ENCODE measurements at regions not wholly inside any gene's neighbourhood (a gene's known extent, or its start where the extent isn't known, plus 50 kb on each side); places are given as distances from the start of the nearest gene placed in this dataset.
"Not testable (repeated sequence)": the region's sequence is repeated elsewhere in the genome, so short reads cannot be mapped to it uniquely, and the experiment has no call there.

DNA sequence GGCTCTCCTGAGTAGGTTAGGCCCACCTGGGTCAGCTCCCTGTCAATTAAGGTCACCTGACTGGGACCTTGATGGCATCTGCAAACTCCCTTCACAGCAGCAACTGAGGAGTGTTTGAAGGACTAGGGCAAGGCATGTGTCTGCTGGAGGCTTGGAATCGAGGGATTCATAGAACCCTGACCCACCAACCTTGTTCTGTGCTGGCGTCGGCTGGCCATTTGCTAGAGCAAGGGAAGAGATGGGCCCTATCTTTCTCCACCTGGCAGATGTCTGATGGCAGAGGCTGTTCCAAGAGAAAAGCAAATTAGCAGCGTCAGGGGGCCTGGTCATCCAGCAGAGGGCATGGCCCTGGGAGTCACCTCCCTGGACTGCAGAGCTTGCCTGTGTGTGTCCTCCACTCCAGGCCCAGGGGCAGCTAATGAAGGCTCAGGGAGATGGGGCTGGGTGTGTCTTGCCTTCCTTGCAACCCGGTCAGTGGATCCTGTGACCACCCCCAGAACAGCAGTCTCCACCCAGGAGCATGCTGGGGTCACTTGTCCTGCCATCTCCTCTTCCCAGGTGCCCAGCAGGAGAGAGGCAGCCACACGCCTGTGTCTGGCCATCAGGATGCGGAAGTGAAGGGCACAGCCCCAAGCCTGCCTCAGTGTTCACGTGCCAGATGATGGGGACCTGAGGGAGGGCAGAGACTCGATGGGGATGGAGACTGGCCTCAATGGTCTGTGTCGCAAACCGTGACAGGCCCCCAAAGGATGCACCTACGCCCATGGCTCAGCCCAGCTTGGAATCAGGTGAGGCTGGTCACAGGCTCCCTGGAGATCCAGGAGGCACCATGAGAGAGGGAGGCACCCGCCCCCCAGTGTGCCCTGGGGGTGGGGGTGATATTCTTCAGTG, 53.9 kb downstream of the BARX1 start:
- DNase-seq, result no peak

GRCh38 chr9:93900436-93900819, 54.7 kb downstream of the BARX1 start:
- no peak for DNase-seq

- no peak for DNase-seq
Measured at GRCh38 chr9:93899609-93900435, 55.3 kb downstream of the BARX1 start.

GRCh38 chr9:93898502-93899426, 56.4 kb downstream of the BARX1 start:
- no peak for DNase-seq

DNA sequence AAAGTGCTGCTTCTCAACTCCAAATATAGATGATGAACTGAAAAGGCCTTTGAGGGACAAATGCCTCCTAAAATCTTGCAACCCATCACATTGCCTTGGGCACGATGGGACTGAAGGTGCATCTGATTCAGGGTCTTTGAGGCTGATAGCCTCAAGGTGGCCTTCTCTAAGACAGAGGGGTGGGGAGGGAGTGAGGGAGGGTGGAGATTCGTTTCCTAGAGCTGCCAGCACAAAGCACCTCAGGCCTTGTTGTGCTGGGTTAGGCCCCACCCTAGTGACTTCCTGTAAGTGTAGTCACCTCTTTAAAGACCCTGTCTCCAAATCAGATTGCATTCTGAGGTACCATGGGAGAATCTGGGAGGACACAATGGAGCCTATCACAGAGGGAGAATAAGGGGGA, 57.1 kb downstream of the BARX1 start:
- no peak for DNase-seq

GRCh38 chr9:93897075-93897970, 57.8 kb downstream of the BARX1 start:
- no peak for DNase-seq

DNA sequence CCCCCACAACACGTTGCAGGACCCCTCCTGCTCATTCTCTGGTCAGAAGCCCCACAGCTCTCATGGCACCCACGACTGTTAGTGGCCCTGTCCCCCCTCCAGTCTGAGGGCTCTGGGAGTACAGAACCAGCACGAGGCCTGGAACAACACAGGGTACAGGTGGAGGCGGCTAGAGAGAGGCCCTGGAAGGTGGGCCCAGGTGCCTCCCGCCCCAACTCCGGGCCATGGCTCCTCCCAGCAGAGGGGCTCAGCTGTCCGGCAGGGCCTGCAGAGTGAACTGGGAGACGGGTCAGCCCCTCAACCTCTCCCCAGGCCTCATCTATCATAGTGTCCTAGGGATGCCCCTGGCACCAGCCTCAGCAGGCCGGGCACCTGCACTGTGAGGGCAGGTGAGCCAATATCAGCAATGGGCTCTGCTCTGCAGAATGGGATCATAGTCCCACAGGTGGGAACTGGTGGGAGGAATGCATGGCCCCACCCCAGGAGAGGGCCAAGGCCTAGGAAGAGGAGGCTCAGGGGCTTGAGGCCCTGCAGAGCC, 58.6 kb downstream of the BARX1 start:
- no peak for DNase-seq

GRCh38 chr9:93896093-93896492, 59.1 kb downstream of the BARX1 start:
- DNase-seq, result no peak

DNA sequence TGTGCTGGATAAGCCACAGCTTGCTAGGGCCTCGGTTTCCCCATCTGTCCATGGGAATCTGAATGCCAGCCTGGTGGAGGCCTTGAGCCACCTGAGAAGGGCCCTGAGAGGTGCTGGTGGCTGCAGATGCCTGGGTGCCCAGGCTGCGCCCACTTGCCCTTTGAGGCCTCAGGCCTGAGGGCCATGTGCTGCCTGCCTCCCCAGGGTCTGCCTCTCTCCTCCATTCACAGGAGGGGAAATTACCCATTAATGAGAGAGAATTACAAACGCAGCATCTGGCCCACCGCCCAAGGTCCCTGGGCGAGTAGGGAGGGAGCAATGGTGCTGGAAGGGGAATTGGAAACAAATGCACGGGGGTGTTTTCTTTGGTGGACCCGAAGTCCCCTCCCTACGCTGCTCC, 59.6 kb downstream of the BARX1 start:
- no peak for DNase-seq

- DNase-seq, result no peak
Measured at GRCh38 chr9:93894691-93895079, 60.5 kb downstream of the BARX1 start.

GRCh38 chr9:93893899-93894690, 61.1 kb downstream of the BARX1 start:
- no peak for DNase-seq

DNA sequence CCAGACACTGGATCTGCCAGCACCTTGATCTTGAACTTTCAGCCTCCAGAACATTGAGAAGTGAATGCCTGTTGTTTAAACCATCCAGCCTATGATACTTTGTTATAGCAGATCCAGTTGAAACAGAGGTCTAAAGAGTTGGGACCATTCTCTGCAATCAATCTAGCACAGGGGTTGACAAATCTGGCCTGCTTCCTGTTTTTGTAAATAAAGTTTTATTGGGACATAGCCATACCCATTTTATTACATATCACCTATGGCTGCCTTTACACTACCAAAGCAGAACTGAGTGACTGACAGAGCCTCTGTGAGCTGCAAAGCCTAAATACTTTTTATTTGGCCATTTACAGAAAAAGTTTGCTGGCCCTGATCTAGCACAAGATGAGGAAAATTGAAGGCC, 62.0 kb downstream of the BARX1 start:
- no peak for DNase-seq

GRCh38 chr9:93892748-93893147, 62.4 kb downstream of the BARX1 start:
- no peak for DNase-seq

DNA sequence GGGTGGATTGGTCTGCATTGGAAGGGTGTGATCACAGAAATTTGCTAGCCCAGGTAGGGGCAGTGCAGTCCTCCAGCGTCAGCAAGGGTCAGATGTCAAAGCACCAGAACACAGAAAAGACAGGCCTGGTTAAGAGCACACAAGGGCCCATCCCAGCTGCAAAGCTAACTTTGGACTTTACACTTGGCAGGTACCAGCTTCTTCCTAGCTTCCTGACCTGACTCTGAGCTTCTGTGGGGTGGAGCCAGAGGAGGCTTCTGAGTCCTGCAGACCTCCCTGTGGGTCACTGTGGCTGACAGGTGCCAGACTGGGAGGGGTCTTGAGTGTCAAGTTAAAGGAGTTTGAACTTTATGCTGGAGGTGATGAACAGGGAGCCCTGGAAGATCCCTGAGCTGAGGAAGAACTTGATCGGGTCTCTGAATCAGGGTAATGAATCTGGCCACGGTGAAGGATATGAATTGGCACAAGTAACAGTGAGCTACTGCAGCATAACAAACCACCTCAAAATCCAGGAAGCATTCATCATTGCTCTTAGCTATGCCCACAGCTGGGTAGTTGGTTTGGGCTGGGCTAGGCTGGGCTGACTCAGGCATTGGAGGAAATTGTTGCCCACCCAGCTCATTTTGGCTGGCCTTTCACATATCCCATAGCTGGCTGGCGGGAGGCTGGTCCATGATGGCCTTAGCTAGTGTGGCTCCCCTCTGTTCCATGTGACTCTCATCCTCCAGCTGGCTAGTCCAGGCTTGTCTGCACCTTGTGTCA, 63.4 kb downstream of the BARX1 start:
- DNase-seq, result no peak

- no peak for DNase-seq
Measured at GRCh38 chr9:93891050-93891449, 64.1 kb downstream of the BARX1 start.

DNA sequence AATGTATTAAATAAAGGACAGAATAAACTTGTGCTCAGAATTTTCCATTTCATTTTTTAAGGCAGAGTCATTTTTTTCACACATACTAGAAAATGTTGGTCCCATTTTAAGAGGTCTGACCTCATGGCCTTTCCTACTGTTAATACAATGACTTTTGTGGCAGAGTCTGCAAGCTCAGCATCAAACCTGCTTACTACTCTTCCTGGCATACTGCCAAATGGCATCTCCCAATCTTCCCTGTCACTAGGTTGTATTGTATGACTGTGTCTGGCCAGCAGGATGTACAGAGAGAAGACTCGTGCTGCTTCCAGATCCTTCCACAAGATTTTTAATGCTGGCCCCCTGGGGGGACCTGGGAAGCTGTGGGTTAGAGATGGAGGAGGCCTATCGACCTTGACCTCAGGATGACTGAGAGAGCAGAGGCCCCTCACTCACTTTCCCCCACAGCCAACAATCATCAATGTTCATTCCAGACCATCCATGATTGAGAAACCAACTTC, 64.7 kb downstream of the BARX1 start:
- DNase-seq, result no peak

GRCh38 chr9:93886911-93887310, 68.2 kb downstream of the BARX1 start:
- DNase-seq, result no peak

GRCh38 chr9:93884808-93885207, 70.3 kb downstream of the BARX1 start:
- no peak for DNase-seq

DNA sequence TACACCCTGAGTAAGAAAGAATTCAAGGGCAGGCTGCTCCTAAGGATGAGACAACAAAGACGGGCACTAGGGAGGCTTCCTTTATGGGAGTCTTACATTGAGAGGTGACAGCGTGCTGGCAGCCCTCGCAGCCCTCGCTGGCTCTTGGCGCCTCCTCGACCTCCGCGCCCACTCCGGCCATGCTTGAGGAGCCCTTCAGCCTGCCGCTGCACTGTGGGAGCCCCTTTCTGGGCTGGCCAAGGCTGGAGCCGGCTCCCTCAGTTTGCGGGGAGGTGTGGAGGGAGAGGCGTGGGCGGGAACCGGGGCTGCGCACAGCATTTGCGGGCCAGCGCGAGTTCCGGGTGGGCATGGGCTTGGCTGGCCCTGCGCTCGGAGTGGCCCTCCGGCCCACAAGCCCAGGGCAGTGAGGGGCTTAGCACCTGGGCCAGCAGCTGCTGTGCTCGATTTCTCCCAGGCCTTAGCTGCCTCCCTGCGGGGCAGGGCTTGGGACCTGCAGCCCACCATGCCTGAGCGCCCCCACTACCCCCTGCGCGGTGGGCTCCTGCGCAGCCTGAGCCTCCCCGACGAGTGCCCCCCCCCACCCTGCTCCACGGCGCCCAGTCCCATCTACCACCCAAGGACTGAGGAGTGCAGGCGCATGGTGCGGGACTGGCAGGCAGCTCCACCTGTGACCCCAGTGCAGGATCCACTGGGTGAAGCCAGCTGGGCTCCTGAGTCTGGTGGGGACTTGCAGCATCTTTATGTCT, 75.3 kb downstream of the BARX1 start:
- DNase-seq, result not testable (repeated sequence)

Data from stimulated activated naive CD4-positive, alpha-beta T cell treated with Interleukin-2 at 50 U/mL for 16 hours (primary cell).